ENCODE measurements at regions not wholly inside any gene's neighbourhood (a gene's known extent, or its start where the extent isn't known, plus 50 kb on each side); places are given as distances from the start of the nearest gene placed in this dataset.

DNA sequence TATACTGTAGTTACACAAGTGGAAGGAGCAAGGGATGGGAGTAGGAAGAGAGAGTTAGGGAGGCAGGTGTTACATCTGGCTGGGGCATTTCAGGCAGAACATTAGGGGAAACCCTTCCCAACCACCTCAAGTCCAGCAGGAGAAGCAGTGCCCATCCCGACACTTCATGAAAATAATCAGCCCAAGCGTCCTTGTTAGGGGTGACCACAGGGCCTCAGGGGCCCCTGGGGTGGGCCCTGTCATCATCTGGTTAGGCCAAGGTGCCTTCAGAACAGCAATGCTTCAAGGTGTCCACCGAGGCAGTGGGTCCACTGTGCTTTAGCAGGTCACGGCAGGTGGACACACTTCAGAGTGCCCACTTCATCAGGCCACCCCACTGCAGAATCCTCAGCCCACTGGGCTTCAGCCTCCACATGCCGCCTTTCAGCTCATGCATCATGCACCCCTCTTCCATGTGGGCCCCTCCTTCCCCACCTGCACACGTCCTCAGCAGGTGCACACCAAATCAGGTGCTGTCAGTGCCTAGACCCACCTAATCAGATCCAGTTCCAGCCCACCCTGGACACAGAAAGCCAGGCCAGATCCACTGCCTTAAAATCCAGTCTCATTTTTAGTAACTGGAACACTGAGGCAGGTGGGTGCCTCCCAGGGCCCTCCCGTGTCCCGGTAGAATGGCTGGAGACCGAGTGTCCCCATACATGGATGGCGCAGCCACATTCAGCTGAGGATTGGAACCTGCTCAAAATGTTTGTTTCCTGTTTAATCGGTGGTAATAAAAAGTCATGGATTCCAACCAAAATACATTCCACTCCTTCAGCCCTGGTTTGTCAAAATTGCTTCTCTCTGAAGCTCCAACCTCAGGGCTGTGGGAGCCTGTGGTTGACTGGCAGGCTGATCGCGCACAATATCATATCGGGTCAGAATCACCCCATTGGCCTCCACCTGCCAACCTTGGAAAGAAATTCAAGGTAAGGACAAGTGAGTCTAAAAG, 99.5 kb downstream of the ANKRD60 start:
- H3K27me3 Mint-ChIP-seq (ENCODE audit: low read depth in 2 of 2) = peaks cover 36 to 79% of the 10 kb centered on the region in 2 donors
- Histone ChIP-seq H3K27me3 (ENCODE audit: control insufficient read depth, insufficient read depth, low read length) (peaks cover 2% of the 10 kb centered on the region), H3K4me1 (ENCODE audit: control insufficient read depth, insufficient read depth, low read length) (no peaks in the 10 kb centered on the region), H3K9me3 (ENCODE audit: control insufficient read depth, insufficient read depth, low read length) (no peaks in the 10 kb centered on the region), H3K4me3 (ENCODE audit: low read length) (no peak overlapping the region), H3K27ac (ENCODE audit: low read length) (no peak overlapping the region), H3K36me3 (ENCODE audit: control insufficient read depth, insufficient read depth, low read length) (no peaks in the 10 kb centered on the region)
- intact Hi-C loops (cut with micrococcal nuclease) = no loop called here
- peaks cover 0 to 4% of the 10 kb centered on the region in 2 donors for H3K4me1 Mint-ChIP-seq
- ATAC-seq (no peak), DNase-seq (no peak)
- no peak overlapping the region for H3K27ac Mint-ChIP-seq
- peaks cover 5% of the 10 kb centered on the region for H3K36me3 Mint-ChIP-seq
- 81% methylated on average over 14 of the region's 14 CpGs for WGBS (ENCODE audit: insufficient coverage)
- no peak for TF ChIP-seq CTCF (IDR thresholded peaks at IDR 0.05)
- no peak overlapping the region for H3K4me3 Mint-ChIP-seq
- peaks cover 3% of the 10 kb centered on the region in 2 donors for H3K9me3 Mint-ChIP-seq

- DNase-seq (no peak), ATAC-seq (no peak)
- H3K4me1 Mint-ChIP-seq = peaks cover 0 to 4% of the 10 kb centered on the region in 2 donors
- Histone ChIP-seq H3K9me3 (ENCODE audit: control insufficient read depth, insufficient read depth, low read length) (no peaks in the 10 kb centered on the region), H3K27ac (ENCODE audit: low read length) (no peak overlapping the region), H3K4me3 (ENCODE audit: low read length) (no peak overlapping the region), H3K4me1 (ENCODE audit: control insufficient read depth, insufficient read depth, low read length) (no peaks in the 10 kb centered on the region), H3K36me3 (ENCODE audit: control insufficient read depth, insufficient read depth, low read length) (no peaks in the 10 kb centered on the region), H3K27me3 (ENCODE audit: control insufficient read depth, insufficient read depth, low read length) (peaks cover 2% of the 10 kb centered on the region)
- peaks cover 5% of the 10 kb centered on the region for H3K36me3 Mint-ChIP-seq
- 2% methylated on average over 6 of the region's 6 CpGs for WGBS (ENCODE audit: insufficient coverage)
- TF ChIP-seq CTCF (IDR thresholded peaks at IDR 0.05) = no peak
- intact Hi-C loops (cut with micrococcal nuclease) = no loop called here
- H3K27me3 Mint-ChIP-seq (ENCODE audit: low read depth in 2 of 2) = peaks cover 33 to 75% of the 10 kb centered on the region in 2 donors
- no peak overlapping the region for H3K4me3 Mint-ChIP-seq
- no peak overlapping the region for H3K27ac Mint-ChIP-seq
- peaks cover 3% of the 10 kb centered on the region in 2 donors for H3K9me3 Mint-ChIP-seq
Observed at GRCh38 chr20:58127701-58128111, 100.7 kb downstream of the ANKRD60 start.

DNA sequence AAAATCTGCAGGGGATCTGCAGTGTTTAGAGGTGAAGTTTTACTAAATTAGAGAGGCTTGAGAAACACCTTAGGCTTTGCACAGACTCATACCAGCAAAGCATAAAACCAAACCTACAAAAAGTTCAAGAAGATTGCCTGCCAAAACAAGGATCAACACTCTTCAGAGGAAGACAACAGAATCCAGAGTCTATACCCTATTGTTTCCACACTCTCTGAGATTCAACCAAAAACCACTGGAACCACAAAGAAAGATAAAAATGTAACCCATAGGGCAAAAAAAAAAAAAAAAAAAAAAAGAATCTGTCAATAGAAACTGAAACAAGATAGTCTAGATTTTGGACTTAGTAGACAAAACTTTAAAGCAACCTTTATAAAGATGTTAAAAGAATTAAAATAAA, 102.7 kb downstream of the ANKRD60 start:
- H3K4me3 Mint-ChIP-seq = no peak overlapping the region
- TF ChIP-seq CTCF (IDR thresholded peaks at IDR 0.05) = no peak
- intact Hi-C loops (cut with micrococcal nuclease) = no loop called here
- no peak overlapping the region for H3K4me3 ChIP-seq (ENCODE audit: low read length)
- no peak for DNase-seq
- H3K27ac ChIP-seq (ENCODE audit: low read length) = no peak overlapping the region
- H3K4me1 Mint-ChIP-seq = peaks cover 0 to 4% of the 10 kb centered on the region in 2 donors
- peaks cover 3 to 5% of the 10 kb centered on the region in 2 donors for H3K9me3 Mint-ChIP-seq
- no peaks in the 10 kb centered on the region for H3K36me3 ChIP-seq (ENCODE audit: control insufficient read depth, insufficient read depth, low read length)
- peaks cover under 1% of the 10 kb centered on the region for H3K27me3 ChIP-seq (ENCODE audit: control insufficient read depth, insufficient read depth, low read length)
- H3K27me3 Mint-ChIP-seq (ENCODE audit: low read depth in 2 of 2) = peaks cover 23 to 60% of the 10 kb centered on the region in 2 donors
- no peaks in the 10 kb centered on the region for H3K9me3 ChIP-seq (ENCODE audit: control insufficient read depth, insufficient read depth, low read length)
- H3K36me3 Mint-ChIP-seq = peaks cover 5% of the 10 kb centered on the region
- no peak overlapping the region for H3K27ac Mint-ChIP-seq
- no peaks in the 10 kb centered on the region for H3K4me1 ChIP-seq (ENCODE audit: control insufficient read depth, insufficient read depth, low read length)
- ATAC-seq = no peak

All from natural killer cell (primary cell).